Uterus (tissue), 3 donors: ENCODE measurements at regions not wholly inside any gene's neighbourhood (a gene's known extent, or its start where the extent isn't known, plus 50 kb on each side); places are given as distances from the start of the nearest gene placed in this dataset.

ENCODE experiments used
- DNase-seq, 2 donors: peaks; one replicate each; pipeline ENCODE4 v3.0.0-alpha.2; 2019 to 2020
- H3K27ac ChIP-seq, 2 donors: fragments of 200-600 bp; sonication (generic); 1 replicate in 1 of 2; 2 replicates in 1 of 2; pipeline ENCODE4 v1.5.1; 2016 to 2018
- H3K27me3 ChIP-seq, 2 donors: fragments of 200-600 bp; sonication (generic); one replicate each; pipeline ENCODE4 v1.5.1; 2018 to 2019; ENCODE audit warnings: control low read depth in 1 of 2
- H3K36me3 ChIP-seq, 2 donors: fragments of 200-600 bp; sonication (generic); one replicate each; pipeline ENCODE4 v1.5.1; 2019; ENCODE audit warnings: control low read depth in 1 of 2
- H3K4me1 ChIP-seq, 2 donors: fragments of 200-600 bp; sonication (generic); one replicate each; pipeline ENCODE4 v1.5.1; 2018 to 2019; ENCODE audit warnings: control low read depth in 1 of 2
- H3K4me3 ChIP-seq, 2 donors: fragments of 200-600 bp; sonication (generic); 1 replicate in 1 of 2; 2 replicates in 1 of 2; pipeline ENCODE4 v1.5.1; 2018 to 2019; ENCODE audit warnings: mild to moderate bottlenecking in 1 of 2
- H3K9me3 ChIP-seq, 2 donors: fragments of 200-600 bp; sonication (generic); one replicate each; pipeline ENCODE4 v1.5.1; 2019; ENCODE audit warnings: control low read depth in 1 of 2
- POLR2A ChIP-seq, 2 donors: fragments of 450-650 bp; IDR thresholded peaks; one replicate each; pipeline ENCODE4 v1.6.1; 2016; ENCODE audit warnings: antibody characterized with exemption in 2 of 2, mild to moderate bottlenecking in 1 of 2, moderate library complexity in 1 of 2
- intact Hi-C: fragments of 100-400 bp; cut with DNase I; formaldehyde crosslinking; loops from one replicate; pipeline ENCODE4 v1.15.1; 2023; ENCODE audit warnings: low total_unique reads
- TF ChIP-seq, protein P1 (sequence below), 4 experiments: fragments of 200-600 bp in 2 of 4; fragments of 450-650 bp in 2 of 4; sonication (generic) in 2 of 4; IDR thresholded peaks; one replicate each; pipeline ENCODE4 v1.5.1; 2016 to 2019; ENCODE audit warnings: antibody characterized with exemption in 4 of 4, mild to moderate bottlenecking in 2 of 4, moderate library complexity in 1 of 4
- donor health status: DM: yes; HTN: yes; CAD: no.

DNA sequence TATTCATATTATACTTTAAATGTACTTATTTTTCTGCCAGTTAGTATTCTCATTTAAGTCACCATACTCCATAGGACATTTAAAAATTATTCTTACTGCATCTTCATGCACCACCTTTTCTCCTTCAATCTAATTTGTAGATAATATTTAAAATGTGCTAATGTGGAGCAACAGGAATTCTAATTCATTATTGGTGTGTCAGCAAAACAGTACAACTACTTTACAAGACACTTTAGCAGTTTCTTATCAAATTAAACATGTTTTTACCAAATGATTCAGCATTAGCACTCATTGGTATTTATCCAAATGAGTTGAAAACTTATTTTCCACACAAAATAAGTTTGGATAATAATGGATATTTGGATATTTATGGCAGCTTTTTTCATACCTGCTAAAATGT, 1041.8 kb upstream of the ADGRB3 start:
- Histone ChIP-seq H3K27ac (no peak overlapping the region), H3K4me1 (no peaks in the 10 kb centered on the region), H3K9me3 (no peaks in the 10 kb centered on the region), H3K36me3 (no peaks in the 10 kb centered on the region), H3K4me3 (no peak overlapping the region), H3K27me3 (no peaks in the 10 kb centered on the region)
- TF ChIP-seq, protein P1, sequence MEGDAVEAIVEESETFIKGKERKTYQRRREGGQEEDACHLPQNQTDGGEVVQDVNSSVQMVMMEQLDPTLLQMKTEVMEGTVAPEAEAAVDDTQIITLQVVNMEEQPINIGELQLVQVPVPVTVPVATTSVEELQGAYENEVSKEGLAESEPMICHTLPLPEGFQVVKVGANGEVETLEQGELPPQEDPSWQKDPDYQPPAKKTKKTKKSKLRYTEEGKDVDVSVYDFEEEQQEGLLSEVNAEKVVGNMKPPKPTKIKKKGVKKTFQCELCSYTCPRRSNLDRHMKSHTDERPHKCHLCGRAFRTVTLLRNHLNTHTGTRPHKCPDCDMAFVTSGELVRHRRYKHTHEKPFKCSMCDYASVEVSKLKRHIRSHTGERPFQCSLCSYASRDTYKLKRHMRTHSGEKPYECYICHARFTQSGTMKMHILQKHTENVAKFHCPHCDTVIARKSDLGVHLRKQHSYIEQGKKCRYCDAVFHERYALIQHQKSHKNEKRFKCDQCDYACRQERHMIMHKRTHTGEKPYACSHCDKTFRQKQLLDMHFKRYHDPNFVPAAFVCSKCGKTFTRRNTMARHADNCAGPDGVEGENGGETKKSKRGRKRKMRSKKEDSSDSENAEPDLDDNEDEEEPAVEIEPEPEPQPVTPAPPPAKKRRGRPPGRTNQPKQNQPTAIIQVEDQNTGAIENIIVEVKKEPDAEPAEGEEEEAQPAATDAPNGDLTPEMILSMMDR (IDR thresholded peaks at IDR 0.05), result no peak
- TF ChIP-seq POLR2A (IDR thresholded peaks at IDR 0.05), result no peak
- intact Hi-C loops, result no loop called here
- no peak for DNase-seq

DNA sequence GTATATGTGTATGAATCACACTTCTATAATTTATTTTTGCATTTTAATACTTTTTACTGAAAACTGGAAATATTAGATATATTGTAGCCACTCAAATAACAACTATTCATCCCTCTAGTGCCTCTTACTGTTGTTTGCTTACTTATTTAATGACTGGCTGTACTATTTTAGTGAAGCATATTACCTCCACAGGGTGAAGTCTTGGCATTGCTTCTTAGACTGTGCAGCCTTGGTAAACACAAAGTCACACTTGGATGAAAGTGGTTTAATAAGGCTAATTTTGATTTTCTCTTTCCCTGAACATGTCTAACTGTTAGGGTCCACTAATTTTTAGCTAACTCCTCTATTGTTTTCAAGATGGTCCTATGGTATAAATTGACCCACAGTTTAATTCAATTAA, 1043.2 kb upstream of the ADGRB3 start:
- Histone ChIP-seq H3K27ac (no peak overlapping the region), H3K36me3 (no peaks in the 10 kb centered on the region), H3K4me1 (no peaks in the 10 kb centered on the region), H3K9me3 (no peaks in the 10 kb centered on the region), H3K27me3 (no peaks in the 10 kb centered on the region), H3K4me3 (no peak overlapping the region)
- TF ChIP-seq, protein P1 (IDR thresholded peaks at IDR 0.05), result no peak
- TF ChIP-seq POLR2A (IDR thresholded peaks at IDR 0.05), result no peak
- intact Hi-C loops, result no loop called here
- DNase-seq, result no peak

GRCh38 chr6:67567842-67568241, 1067.2 kb upstream of the ADGRB3 start:
- no peak overlapping the region for H3K4me3 ChIP-seq
- intact Hi-C loops, result no loop called here
- no peak for TF ChIP-seq POLR2A (IDR thresholded peaks at IDR 0.05)
- TF ChIP-seq, protein P1 (IDR thresholded peaks at IDR 0.05), result no peak
- H3K9me3 ChIP-seq, result no peaks in the 10 kb centered on the region
- no peaks in the 10 kb centered on the region for H3K27me3 ChIP-seq
- H3K27ac ChIP-seq, result no peak overlapping the region
- no peaks in the 10 kb centered on the region for H3K36me3 ChIP-seq
- H3K4me1 ChIP-seq, result no peaks in the 10 kb centered on the region
- DNase-seq, result no peak

- H3K27ac ChIP-seq, result no peak overlapping the region
- intact Hi-C loops, result no loop called here
Observed at GRCh38 chr6:67563671-67564070, 1071.4 kb upstream of the ADGRB3 start.

GRCh38 chr6:67560068-67560467, 1075.0 kb upstream of the ADGRB3 start:
- TF ChIP-seq POLR2A (IDR thresholded peaks at IDR 0.05), result no peak
- TF ChIP-seq, protein P1 (IDR thresholded peaks at IDR 0.05), result no peak
- H3K36me3 ChIP-seq, result no peaks in the 10 kb centered on the region
- H3K4me1 ChIP-seq, result no peaks in the 10 kb centered on the region
- no peaks in the 10 kb centered on the region for H3K9me3 ChIP-seq
- intact Hi-C loops, result no loop called here
- no peak for DNase-seq
- H3K4me3 ChIP-seq, result no peak overlapping the region
- no peak overlapping the region for H3K27ac ChIP-seq
- H3K27me3 ChIP-seq, result no peaks in the 10 kb centered on the region

More at GRCh38 chr6:67563671-67564070, 1071.4 kb upstream of the ADGRB3 start:
- Histone ChIP-seq H3K36me3 (no peaks in the 10 kb centered on the region), H3K9me3 (no peaks in the 10 kb centered on the region), H3K4me1 (no peaks in the 10 kb centered on the region), H3K4me3 (no peak overlapping the region), H3K27me3 (no peaks in the 10 kb centered on the region)
- no peak for DNase-seq
- TF ChIP-seq, protein P1 (IDR thresholded peaks at IDR 0.05), result no peak
- no peak for TF ChIP-seq POLR2A (IDR thresholded peaks at IDR 0.05)
